ENCODE measurements at regions not wholly inside any gene's neighbourhood (a gene's known extent, or its start where the extent isn't known, plus 50 kb on each side); places are given as distances from the start of the nearest gene placed in this dataset.
"Not testable (repeated sequence)": the region's sequence is repeated elsewhere in the genome, so short reads cannot be mapped to it uniquely, and the experiment has no call there.

DNA sequence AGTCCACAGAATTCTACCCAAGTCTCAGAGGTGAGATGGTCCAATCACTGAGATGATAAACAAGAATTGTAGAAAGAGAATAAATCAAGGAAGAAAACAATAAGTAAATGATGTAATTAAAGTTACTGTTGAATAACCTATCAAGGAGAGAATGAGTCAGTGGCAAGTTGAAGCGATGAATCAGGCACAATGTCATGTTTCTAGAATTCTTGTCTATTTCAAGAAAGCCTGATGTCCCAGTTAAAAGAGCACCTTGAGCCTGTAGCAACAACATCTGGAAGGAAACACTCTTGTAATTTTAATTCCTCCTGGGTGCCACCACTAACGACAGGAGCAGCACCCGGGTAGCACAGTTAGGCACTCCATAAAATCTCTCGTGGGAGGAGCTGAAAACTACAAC, 67.9 kb upstream of the SLC35C1 start:
- no peak for DNase-seq (ENCODE audit: low read depth)
- TF ChIP-seq, protein P1, sequence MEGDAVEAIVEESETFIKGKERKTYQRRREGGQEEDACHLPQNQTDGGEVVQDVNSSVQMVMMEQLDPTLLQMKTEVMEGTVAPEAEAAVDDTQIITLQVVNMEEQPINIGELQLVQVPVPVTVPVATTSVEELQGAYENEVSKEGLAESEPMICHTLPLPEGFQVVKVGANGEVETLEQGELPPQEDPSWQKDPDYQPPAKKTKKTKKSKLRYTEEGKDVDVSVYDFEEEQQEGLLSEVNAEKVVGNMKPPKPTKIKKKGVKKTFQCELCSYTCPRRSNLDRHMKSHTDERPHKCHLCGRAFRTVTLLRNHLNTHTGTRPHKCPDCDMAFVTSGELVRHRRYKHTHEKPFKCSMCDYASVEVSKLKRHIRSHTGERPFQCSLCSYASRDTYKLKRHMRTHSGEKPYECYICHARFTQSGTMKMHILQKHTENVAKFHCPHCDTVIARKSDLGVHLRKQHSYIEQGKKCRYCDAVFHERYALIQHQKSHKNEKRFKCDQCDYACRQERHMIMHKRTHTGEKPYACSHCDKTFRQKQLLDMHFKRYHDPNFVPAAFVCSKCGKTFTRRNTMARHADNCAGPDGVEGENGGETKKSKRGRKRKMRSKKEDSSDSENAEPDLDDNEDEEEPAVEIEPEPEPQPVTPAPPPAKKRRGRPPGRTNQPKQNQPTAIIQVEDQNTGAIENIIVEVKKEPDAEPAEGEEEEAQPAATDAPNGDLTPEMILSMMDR (IDR thresholded peaks at IDR 0.05; ENCODE audit: low read depth, low read length, missing control alignments): no peak
- no peak overlapping the region for H3K4me3 ChIP-seq (ENCODE audit: low read depth, low read length)

DNA sequence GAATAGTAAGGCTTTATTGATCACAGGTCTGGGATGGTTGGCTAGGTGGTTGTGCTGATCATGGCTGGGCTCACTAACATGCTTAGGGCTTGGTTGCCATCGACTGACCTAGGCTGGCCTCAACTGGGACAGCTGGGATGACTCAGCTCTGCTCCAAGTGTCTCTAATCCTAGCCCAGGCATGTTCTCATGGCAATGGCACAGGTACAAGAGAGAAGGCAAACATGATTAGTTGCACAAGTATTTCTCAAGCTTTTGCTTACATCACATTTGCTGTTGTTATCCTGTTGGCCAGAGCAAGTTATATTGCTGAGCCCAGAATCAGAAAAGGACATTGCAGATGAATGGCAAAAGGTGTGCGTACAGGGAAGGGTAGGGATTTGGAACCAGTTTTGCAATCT, 68.5 kb upstream of the SLC35C1 start:
- TF ChIP-seq, protein P1 (IDR thresholded peaks at IDR 0.05; ENCODE audit: low read depth, low read length, missing control alignments): no peak
- H3K4me3 ChIP-seq (ENCODE audit: low read depth, low read length): no peak overlapping the region
- DNase-seq (ENCODE audit: low read depth): no peak

DNA sequence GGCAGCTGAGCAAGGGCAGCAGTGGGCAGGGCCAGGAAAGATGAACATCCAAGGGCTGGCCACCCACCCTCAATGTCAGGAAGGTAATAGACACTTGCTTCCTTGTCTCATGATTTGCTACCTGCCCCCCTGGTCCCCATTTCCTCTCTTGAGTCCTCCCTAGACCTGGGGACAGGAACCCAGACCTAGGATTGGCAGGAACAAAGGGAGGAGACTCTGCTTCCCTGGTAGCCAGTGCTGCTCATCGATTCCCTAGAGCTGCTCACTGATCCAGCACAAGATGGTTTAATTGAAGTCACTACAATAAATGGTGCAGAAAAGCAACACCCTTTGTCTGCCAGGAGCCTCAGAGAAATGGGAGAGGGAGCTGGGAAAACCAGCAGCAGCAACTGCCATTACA, 67.8 kb upstream of the CHST1 start:
- no peak for DNase-seq (ENCODE audit: low read depth)
- TF ChIP-seq, protein P1 (IDR thresholded peaks at IDR 0.05; ENCODE audit: low read depth, low read length, missing control alignments): no peak
- no peak overlapping the region for H3K4me3 ChIP-seq (ENCODE audit: low read depth, low read length)

DNA sequence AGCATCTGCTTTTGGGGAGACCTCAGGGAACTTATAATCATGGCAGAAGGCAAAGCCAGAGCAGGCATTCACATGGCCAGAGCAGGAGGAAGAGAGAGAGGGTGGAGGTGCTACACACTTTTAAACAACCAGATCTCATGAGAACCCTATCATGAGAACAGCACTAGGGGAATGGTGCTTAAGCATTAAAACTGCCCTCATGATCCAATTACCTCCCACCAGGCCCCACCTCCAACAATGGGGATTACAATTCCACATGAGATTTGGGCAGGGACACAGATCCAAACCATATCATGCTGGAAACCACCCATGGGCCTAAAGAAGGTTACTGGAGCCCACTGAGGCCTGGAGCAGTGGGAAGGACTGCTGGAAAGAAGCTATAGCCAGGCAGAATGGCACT, 66.9 kb upstream of the CHST1 start:
- TF ChIP-seq, protein P1 (IDR thresholded peaks at IDR 0.05; ENCODE audit: low read depth, low read length, missing control alignments): no peak
- H3K4me3 ChIP-seq (ENCODE audit: low read depth, low read length): no peak overlapping the region
- DNase-seq (ENCODE audit: low read depth): no peak

DNA sequence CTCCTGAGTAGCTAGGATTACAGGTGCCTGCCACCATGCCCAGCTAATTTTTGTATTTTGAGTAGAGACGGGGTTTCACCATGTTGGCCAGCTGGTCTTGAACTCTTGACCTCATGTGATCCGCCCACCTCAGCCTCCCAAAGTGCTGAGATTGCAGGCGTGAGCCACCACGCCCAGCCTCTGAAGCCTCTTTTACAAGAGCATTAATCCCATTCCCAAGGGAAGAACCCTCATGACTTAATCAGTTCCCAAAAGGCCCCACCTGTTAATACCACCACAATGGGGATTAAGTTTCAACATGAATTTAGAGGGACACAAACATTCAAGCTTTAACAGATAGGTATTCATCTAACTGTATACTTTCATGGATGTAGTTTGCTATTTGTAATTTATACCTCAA, 65.7 kb upstream of the CHST1 start:
- H3K4me3 ChIP-seq (ENCODE audit: low read depth, low read length); DNase-seq (ENCODE audit: low read depth): not testable (repeated sequence)

DNA sequence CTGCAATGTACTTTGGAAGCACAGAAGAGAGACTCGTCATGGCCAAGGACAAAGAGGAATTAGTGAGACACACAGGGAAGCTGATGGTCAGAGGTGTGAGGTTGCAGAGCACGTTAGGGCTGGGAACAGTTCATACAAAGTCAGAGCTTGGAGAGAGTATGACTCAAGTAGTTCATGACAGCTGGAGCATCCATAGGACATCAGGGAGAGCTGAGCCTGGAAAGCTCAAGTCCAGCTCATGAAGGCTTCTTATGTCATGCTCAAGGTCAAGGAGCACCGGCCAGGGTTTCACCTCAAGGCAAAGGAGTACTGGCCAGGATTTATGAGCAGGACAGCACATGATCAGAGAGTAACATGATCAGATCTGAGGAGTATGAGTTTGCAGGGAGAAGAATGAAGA, 64.6 kb upstream of the CHST1 start:
- TF ChIP-seq, protein P1 (IDR thresholded peaks at IDR 0.05; ENCODE audit: low read depth, low read length, missing control alignments): no peak
- no peak for DNase-seq (ENCODE audit: low read depth)
- no peak overlapping the region for H3K4me3 ChIP-seq (ENCODE audit: low read depth, low read length)

DNA sequence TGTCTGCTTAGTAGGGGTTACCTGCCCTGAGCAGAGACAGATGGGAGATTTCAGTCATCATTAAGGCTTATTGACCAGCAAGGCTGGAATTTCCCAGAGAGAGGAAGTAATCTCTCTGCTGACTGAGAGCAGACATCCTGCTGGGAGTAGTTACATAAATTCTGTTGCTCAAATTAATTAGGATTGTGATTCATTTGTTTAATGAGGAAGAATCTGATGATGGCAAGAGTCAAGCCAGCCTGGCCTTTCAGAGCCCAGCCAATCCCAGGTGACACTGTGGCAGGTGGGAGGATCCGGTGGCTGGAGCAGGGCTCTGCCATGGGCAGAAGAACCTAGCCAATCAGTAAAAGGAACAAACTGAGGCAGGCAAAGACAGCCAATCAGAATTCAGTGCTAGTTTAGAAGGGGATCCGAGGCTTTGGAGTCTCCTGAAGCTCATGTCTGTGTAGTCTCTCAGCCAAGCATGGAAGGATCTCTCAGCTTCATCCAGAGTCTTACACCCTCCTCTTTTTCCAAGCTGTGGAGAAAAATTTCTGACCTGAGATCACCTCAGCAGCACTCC, 61.2 kb upstream of the CHST1 start:
- no peak overlapping the region for H3K4me3 ChIP-seq (ENCODE audit: low read depth, low read length)
- TF ChIP-seq, protein P1 (IDR thresholded peaks at IDR 0.05; ENCODE audit: low read depth, low read length, missing control alignments): no peak
- no peak for DNase-seq (ENCODE audit: low read depth)

Data from GM12864 (cell line).